NB4 (cell line): ENCODE measurements at regions not wholly inside any gene's neighbourhood (a gene's known extent, or its start where the extent isn't known, plus 50 kb on each side); places are given as distances from the start of the nearest gene placed in this dataset.

Experiments used
- MYC ChIP-seq: IDR thresholded peaks from 2 replicates; pipeline ENCODE4 v1.6.1; 2011; ENCODE audit warnings: low read depth, low read length
- POLR2A ChIP-seq: IDR thresholded peaks from 2 replicates; pipeline ENCODE4 v1.6.1; 2011; ENCODE audit warnings: mild to moderate bottlenecking; ENCODE audit not compliant: insufficient read length; ENCODE audit errors: extremely low read depth
- TF ChIP-seq, protein P1 (sequence below): IDR thresholded peaks from one replicate; pipeline ENCODE4 v1.5.1; 2012; ENCODE audit warnings: low read depth, low read length
- TF ChIP-seq, protein P2 (sequence below): IDR thresholded peaks from 2 replicates; pipeline ENCODE4 v1.6.1; 2011; ENCODE audit warnings: low read depth, low read length

DNA sequence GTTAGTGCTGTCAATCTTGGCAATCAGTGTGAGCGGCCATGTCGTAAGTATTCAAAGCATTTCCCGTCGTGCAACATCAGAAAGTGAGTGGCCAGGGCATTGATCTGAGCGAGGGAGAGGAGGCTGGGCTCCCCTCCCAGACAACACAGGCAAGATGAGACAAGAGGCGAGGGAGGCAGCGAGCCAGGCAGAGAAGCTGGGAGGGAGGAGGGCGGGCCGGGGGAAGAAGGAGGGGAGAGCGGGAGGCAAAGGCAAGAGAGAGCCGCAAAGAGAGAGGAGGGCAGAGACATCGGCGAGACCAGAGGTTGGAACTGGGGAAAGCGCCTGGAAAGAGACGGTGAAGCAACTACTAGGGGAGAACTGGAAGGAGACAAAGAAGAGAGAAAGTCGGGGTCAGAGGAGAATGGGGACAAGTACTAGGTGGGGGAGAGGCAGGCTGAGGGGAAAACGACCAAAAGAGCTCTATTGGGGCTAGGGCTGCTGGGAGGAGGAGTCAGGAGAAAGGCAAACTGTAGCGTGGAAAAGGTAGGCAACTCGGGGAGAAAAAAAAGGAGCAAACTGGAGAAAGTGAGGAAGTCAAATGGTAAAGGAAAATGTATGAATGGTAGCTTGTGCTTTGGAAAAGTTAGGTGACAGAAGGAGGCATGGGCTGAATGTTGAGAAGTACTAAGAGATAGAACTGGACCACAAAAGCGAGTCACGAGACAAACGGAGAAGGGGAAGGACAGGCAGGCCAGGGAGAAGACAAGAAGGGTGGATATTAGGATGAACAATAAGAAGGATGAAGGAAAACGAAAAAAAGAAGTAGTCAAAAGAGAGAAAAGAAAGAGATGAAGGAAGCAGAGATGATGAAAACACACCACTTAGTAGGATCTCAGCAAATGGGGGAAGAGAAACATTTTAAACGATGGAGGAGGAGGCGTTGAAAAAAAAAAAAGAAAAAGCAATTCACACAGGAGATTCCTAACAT is 130.5 kb upstream of the C11orf58 start:
- TF ChIP-seq, protein P1, sequence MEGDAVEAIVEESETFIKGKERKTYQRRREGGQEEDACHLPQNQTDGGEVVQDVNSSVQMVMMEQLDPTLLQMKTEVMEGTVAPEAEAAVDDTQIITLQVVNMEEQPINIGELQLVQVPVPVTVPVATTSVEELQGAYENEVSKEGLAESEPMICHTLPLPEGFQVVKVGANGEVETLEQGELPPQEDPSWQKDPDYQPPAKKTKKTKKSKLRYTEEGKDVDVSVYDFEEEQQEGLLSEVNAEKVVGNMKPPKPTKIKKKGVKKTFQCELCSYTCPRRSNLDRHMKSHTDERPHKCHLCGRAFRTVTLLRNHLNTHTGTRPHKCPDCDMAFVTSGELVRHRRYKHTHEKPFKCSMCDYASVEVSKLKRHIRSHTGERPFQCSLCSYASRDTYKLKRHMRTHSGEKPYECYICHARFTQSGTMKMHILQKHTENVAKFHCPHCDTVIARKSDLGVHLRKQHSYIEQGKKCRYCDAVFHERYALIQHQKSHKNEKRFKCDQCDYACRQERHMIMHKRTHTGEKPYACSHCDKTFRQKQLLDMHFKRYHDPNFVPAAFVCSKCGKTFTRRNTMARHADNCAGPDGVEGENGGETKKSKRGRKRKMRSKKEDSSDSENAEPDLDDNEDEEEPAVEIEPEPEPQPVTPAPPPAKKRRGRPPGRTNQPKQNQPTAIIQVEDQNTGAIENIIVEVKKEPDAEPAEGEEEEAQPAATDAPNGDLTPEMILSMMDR: no peak
- TF ChIP-seq POLR2A (no peak), MYC (no peak)
- TF ChIP-seq, protein P2, sequence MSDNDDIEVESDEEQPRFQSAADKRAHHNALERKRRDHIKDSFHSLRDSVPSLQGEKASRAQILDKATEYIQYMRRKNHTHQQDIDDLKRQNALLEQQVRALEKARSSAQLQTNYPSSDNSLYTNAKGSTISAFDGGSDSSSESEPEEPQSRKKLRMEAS: no peak
